IMR-90 (cell line): ENCODE measurements at regions not wholly inside any gene's neighbourhood (a gene's known extent, or its start where the extent isn't known, plus 50 kb on each side); places are given as distances from the start of the nearest gene placed in this dataset.

ENCODE experiments used
- ATAC-seq: fragments of 200-7000 bp; cut with Tn5 transposase; 2 replicates; pipeline ENCODE4 v1.9.1; 2020; ENCODE audit warnings: low read depth, mild to moderate bottlenecking, moderate library complexity
- BruUV-seq: library from RNA; stranded (reverse); fragments of 400-500 nt; replicated peaks from 2 replicates; lab custom pipeline; 2021; lab: Mats Ljungman, UMichigan
- CTCF ChIA-PET: fragments of 300-600 bp; formaldehyde crosslinking; extraction: SDS; loops from one replicate; lab custom pipeline; 2021; ENCODE audit warnings: antibody characterized with exemption; lab: Yijun Ruan, JAX
- POLR2A ChIA-PET: fragments of 300-600 bp; sonication (Branson Sonifier 250); formaldehyde crosslinking; loops from one replicate; lab custom pipeline; 2022; ENCODE audit warnings: antibody characterized with exemption; ENCODE audit not compliant: unreplicated experiment; lab: Charles Lee
- DNase-seq: peaks from one replicate; pipeline ENCODE4 v3.0.0; 2013
- H2AFZ ChIP-seq: replicated peaks from 2 replicates; pipeline ENCODE3; 2013; ENCODE audit warnings: low read length, mild to moderate bottlenecking; ENCODE audit not compliant: poor library complexity
- H2AK5ac ChIP-seq: 2 replicates; pipeline ENCODE4 v1.6.1; 2013; ENCODE audit warnings: low read depth, low read length, inconsistent platforms
- H2AK9ac ChIP-seq: replicated peaks from 2 replicates; pipeline ENCODE3; 2013; ENCODE audit warnings: mild to moderate bottlenecking, low read depth, low read length, moderate library complexity; ENCODE audit not compliant: poor library complexity
- H2BK120ac ChIP-seq: 2 replicates; pipeline ENCODE4 v1.6.1; 2013; ENCODE audit warnings: low read depth, low read length, inconsistent platforms
- H2BK15ac ChIP-seq: 3 replicates; pipeline ENCODE4 v1.6.1; 2013; ENCODE audit warnings: low read depth, low read length, inconsistent platforms
- H2BK20ac ChIP-seq: 2 replicates; pipeline ENCODE4 v1.6.1; 2013; ENCODE audit warnings: low read depth, mild to moderate bottlenecking, inconsistent platforms, low read length, moderate library complexity
- H2BK5ac ChIP-seq: 2 replicates; pipeline ENCODE4 v1.6.1; 2013; ENCODE audit warnings: mild to moderate bottlenecking, low read depth, low read length, inconsistent platforms; ENCODE audit not compliant: poor library complexity, severe bottlenecking
- H3K14ac ChIP-seq: replicated peaks from 2 replicates; pipeline ENCODE4 v1.6.1; 2013; ENCODE audit warnings: low read depth, low read length, inconsistent platforms
- H3K18ac ChIP-seq: 2 replicates; pipeline ENCODE4 v1.6.1; 2013; ENCODE audit warnings: low read depth, low read length, control low read depth
- H3K23ac ChIP-seq: 2 replicates; pipeline ENCODE4 v1.6.1; 2013; ENCODE audit warnings: low read depth, low read length, inconsistent platforms
- H3K27ac ChIP-seq: 2 replicates; pipeline ENCODE4 v1.5.1; 2013; ENCODE audit warnings: mild to moderate bottlenecking, control low read depth, low read length; ENCODE audit not compliant: insufficient read depth
- H3K27me3 ChIP-seq: 2 replicates; pipeline ENCODE4 v1.6.1; 2013; ENCODE audit warnings: low read length; ENCODE audit not compliant: control insufficient read depth, insufficient read depth
- H3K36me3 ChIP-seq: 2 replicates; pipeline ENCODE4 v1.6.1; 2013; ENCODE audit warnings: low read length, mixed read lengths; ENCODE audit not compliant: control insufficient read depth, insufficient read depth
- H3K4ac ChIP-seq: 2 replicates; pipeline ENCODE4 v1.6.1; 2013; ENCODE audit warnings: low read depth, low read length, inconsistent platforms
- H3K4me1 ChIP-seq: 2 replicates; pipeline ENCODE4 v1.6.1; 2013; ENCODE audit warnings: low read length, mixed read lengths; ENCODE audit not compliant: control insufficient read depth, insufficient read depth
- H3K4me2 ChIP-seq: 2 replicates; pipeline ENCODE4 v1.6.1; 2013; ENCODE audit warnings: low read depth, mild to moderate bottlenecking, control low read depth, low read length, moderate library complexity
- H3K4me3 ChIP-seq: 2 replicates; pipeline ENCODE4 v1.5.1; 2013; ENCODE audit warnings: low read depth, mild to moderate bottlenecking, control low read depth, low read length, moderate library complexity; ENCODE audit not compliant: insufficient read depth
- H3K56ac ChIP-seq: 2 replicates; pipeline ENCODE4 v1.6.1; 2013; ENCODE audit warnings: low read length, inconsistent platforms; ENCODE audit not compliant: insufficient read depth; ENCODE audit errors: extremely low read depth
- H3K79me1 ChIP-seq, 2 experiments: 2 replicates each; pipeline ENCODE4 v1.6.1; 2013; ENCODE audit warnings: low read length in 2 of 2, inconsistent platforms in 1 of 2, low read depth in 1 of 2
- H3K9ac ChIP-seq: 2 replicates; pipeline ENCODE4 v1.6.1; 2013; ENCODE audit warnings: low read depth, low read length, control low read depth
- H3K9me1 ChIP-seq: 2 replicates; pipeline ENCODE4 v1.6.1; 2013; ENCODE audit warnings: low read length, inconsistent platforms; ENCODE audit not compliant: insufficient read depth
- H3K9me3 ChIP-seq: 2 replicates; pipeline ENCODE4 v1.6.1; 2013; ENCODE audit warnings: low read length; ENCODE audit not compliant: control insufficient read depth, insufficient read depth
- H4K20me1 ChIP-seq: 2 replicates; pipeline ENCODE4 v1.6.1; 2013; ENCODE audit warnings: low read length, inconsistent platforms; ENCODE audit not compliant: insufficient read depth
- H4K5ac ChIP-seq: 2 replicates; pipeline ENCODE4 v1.6.1; 2013; ENCODE audit warnings: mild to moderate bottlenecking, low read depth, low read length, control low read depth
- H4K8ac ChIP-seq, 2 experiments: 2 replicates each; pipeline ENCODE4 v1.6.1; 2013; ENCODE audit warnings: low read depth in 2 of 2, low read length in 2 of 2, control low read depth in 1 of 2, inconsistent platforms in 1 of 2
- H4K91ac ChIP-seq: 2 replicates; pipeline ENCODE4 v1.6.1; 2013; ENCODE audit warnings: low read depth, low read length, inconsistent platforms; ENCODE audit not compliant: insufficient read depth
- POLR2A ChIP-seq: IDR thresholded peaks from 2 replicates; pipeline ENCODE4 v1.6.1; 2012; ENCODE audit warnings: mild to moderate bottlenecking, low read depth, low read length
- WGBS, 2 experiments: methylation state at CpG; one replicate each; pipeline versions ENCODE4 v1.1.5 to v1.1.7; 2013; ENCODE audit warnings: missing lambda C conversion rate in 2 of 2; ENCODE audit not compliant: insufficient read length in 1 of 2; ENCODE audit errors: extremely low coverage in 2 of 2; 5-methylcytosine and 5-hydroxymethylcytosine counted together
- dilution Hi-C: fragments of 300-500 bp; cut with HindIII; formaldehyde crosslinking; loops from one replicate; pipeline ENCODE4 v1.14.3; 2018; ENCODE audit warnings: low sequenced_read_pairs; ENCODE audit not compliant: unreplicated experiment
- in situ Hi-C: fragments of 300-500 bp; cut with MboI; formaldehyde crosslinking; loops from 3 replicates; pipeline ENCODE4 v1.14.3; 2019; ENCODE audit warnings: low sequenced_read_pairs, inconsistent platforms, mixed read lengths
- intact Hi-C: fragments of 100-400 bp; cut with micrococcal nuclease; formaldehyde crosslinking; loops from 2 replicates; pipeline ENCODE4 v1.10.0; 2022
- TF ChIP-seq, protein P1 (sequence below): conservative IDR thresholded peaks from 2 replicates; pipeline ENCODE4 v1.5.1; 2012; ENCODE audit warnings: mild to moderate bottlenecking, low read depth, low read length, improper control_type of control experiment

DNA sequence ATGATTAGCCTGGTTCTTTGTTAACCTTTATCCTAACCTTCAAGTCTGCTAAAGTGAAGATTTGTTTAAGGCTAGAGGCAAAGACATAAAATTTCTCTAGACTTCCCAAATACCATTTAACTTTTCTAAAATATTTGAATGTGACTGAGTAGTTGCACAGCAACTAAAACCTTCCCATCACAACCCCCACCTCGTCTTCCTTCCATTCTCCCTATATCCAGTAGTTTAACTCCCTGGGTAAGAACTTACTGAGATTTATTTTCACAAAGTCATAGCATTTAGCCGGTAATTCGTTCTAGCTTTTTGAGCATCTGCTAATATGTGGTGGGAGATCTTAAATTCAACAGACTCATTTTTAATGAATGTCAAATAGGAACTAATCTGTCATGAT lies 87.9 kb upstream of the AKIRIN2 start:
- no peak overlapping the region for H2BK15ac ChIP-seq
- no peak for DNase-seq
- H2AK9ac ChIP-seq: no peak overlapping the region
- in situ Hi-C loops: no loop called here
- no peak overlapping the region; the same call in 1 of the 2 replicates for H3K18ac ChIP-seq
- no peak overlapping the region for H3K9ac ChIP-seq
- no peak overlapping the region for H3K14ac ChIP-seq
- no peak overlapping the region for H4K8ac ChIP-seq
- dilution Hi-C loops: no loop called here
- H3K9me3 ChIP-seq: no peaks in the 10 kb centered on the region; the same call in 1 of the 2 replicates
- no peak overlapping the region for H3K4me3 ChIP-seq
- H2AFZ ChIP-seq: no peak overlapping the region
- no peak overlapping the region for H3K56ac ChIP-seq
- CTCF ChIA-PET: no interaction called here
- H3K79me1 ChIP-seq: no peaks in the 10 kb centered on the region
- H3K23ac ChIP-seq: no peak overlapping the region
- peaks cover 8% of the 10 kb centered on the region for H3K4me1 ChIP-seq
- peaks cover 3% of the 10 kb centered on the region; the same call in 1 of the 2 replicates for H3K9me1 ChIP-seq
- no peak overlapping the region; the same call in 1 of the 2 replicates for H2BK20ac ChIP-seq
- no TSS peak for BruUV-seq
- WGBS, 2 experiments: no CpG with 5 or more reads among the region's 3 CpGs
- intact Hi-C loops: loop anchor here (2.0 kb wide), 2 partner anchors 17 to 89 kb away; no protein-coding TSS in a partner anchor
- H3K36me3 ChIP-seq: no peaks in the 10 kb centered on the region
- POLR2A ChIA-PET: no interaction called here
- H3K4ac ChIP-seq: no peak overlapping the region
- no peak for ATAC-seq
- H2BK120ac ChIP-seq: no peak overlapping the region
- no peak overlapping the region for H2AK5ac ChIP-seq
- H3K27ac ChIP-seq: no peak overlapping the region
- H3K4me2 ChIP-seq: no peak overlapping the region
- no peak overlapping the region for H4K91ac ChIP-seq
- TF ChIP-seq, protein P1, sequence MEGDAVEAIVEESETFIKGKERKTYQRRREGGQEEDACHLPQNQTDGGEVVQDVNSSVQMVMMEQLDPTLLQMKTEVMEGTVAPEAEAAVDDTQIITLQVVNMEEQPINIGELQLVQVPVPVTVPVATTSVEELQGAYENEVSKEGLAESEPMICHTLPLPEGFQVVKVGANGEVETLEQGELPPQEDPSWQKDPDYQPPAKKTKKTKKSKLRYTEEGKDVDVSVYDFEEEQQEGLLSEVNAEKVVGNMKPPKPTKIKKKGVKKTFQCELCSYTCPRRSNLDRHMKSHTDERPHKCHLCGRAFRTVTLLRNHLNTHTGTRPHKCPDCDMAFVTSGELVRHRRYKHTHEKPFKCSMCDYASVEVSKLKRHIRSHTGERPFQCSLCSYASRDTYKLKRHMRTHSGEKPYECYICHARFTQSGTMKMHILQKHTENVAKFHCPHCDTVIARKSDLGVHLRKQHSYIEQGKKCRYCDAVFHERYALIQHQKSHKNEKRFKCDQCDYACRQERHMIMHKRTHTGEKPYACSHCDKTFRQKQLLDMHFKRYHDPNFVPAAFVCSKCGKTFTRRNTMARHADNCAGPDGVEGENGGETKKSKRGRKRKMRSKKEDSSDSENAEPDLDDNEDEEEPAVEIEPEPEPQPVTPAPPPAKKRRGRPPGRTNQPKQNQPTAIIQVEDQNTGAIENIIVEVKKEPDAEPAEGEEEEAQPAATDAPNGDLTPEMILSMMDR: no peak
- TF ChIP-seq POLR2A: no peak
- no peaks in the 10 kb centered on the region; the same call in 1 of the 2 replicates for H3K27me3 ChIP-seq
- H2BK5ac ChIP-seq: no peak overlapping the region
- no peaks in the 10 kb centered on the region for H4K20me1 ChIP-seq
- no peak overlapping the region for H4K5ac ChIP-seq
